GM18511 (cell line): ENCODE measurements at regions not wholly inside any gene's neighbourhood (a gene's known extent, or its start where the extent isn't known, plus 50 kb on each side); places are given as distances from the start of the nearest gene placed in this dataset.

ENCODE experiments used
- ATAC-seq: cut with Tn5 transposase; IDR thresholded peaks from one replicate; pipeline ENCODE4 v1.9.1; 2021; ENCODE audit warnings: mild to moderate bottlenecking, moderate library complexity; ENCODE audit not compliant: unreplicated experiment

GRCh38 chr20:21808863-21809664, 103.6 kb downstream of the PAX1 start:
- ATAC-seq = no peak

- ATAC-seq = no peak
Observed at GRCh38 chr20:21808139-21808538, 102.7 kb downstream of the PAX1 start.

GRCh38 chr20:21804802-21805201, 99.3 kb downstream of the PAX1 start:
- ATAC-seq = no peak

GRCh38 chr20:21801193-21801592, 95.7 kb downstream of the PAX1 start:
- ATAC-seq = no peak

GRCh38 chr20:21798384-21798783, 92.9 kb downstream of the PAX1 start:
- no peak for ATAC-seq

- ATAC-seq = no peak
Observed at GRCh38 chr20:21796059-21796458, 90.6 kb downstream of the PAX1 start.

GRCh38 chr20:21788082-21788481, 82.6 kb downstream of the PAX1 start:
- no peak for ATAC-seq

- ATAC-seq = no peak
Observed at GRCh38 chr20:21781446-21782075, 76.1 kb downstream of the PAX1 start.

GRCh38 chr20:21780528-21780927, 75.1 kb downstream of the PAX1 start:
- no peak for ATAC-seq
